ENCODE measurements at regions not wholly inside any gene's neighbourhood (a gene's known extent, or its start where the extent isn't known, plus 50 kb on each side); places are given as distances from the start of the nearest gene placed in this dataset.

DNA sequence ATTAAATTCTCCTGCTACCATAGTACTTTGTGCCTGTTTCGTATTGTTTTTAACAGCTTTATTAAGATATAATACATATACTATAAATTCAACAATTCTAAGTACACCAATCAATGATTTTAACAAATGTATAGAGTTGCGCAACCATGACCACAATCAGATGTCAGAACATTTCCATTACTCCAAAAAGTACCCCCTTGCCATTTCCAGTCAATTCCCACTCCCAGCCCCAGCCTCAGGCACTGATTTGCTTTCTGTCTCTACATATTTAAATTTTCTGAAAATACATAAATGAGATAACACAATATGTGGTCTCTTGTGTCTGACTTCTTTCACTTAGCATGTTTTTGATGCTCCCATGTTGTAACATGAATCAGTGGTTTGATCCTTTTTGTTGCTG lies 193.9 kb downstream of the FIGN start:
- no peaks in the 10 kb centered on the region for H3K36me3 Mint-ChIP-seq
- peaks cover 13 to 24% of the 10 kb centered on the region in 2 donors for H3K9me3 Mint-ChIP-seq
- H3K27ac Mint-ChIP-seq = no peak overlapping the region
- no peak for ATAC-seq
- no peak for DNase-seq (ENCODE audit: low spot score in 2 of 2)

GRCh38 chr2:163541495-163541894 lies 194.3 kb downstream of the FIGN start:
- no peaks in the 10 kb centered on the region for H3K36me3 Mint-ChIP-seq
- DNase-seq (ENCODE audit: low spot score in 2 of 2) (no peak), ATAC-seq (no peak)
- H3K27ac Mint-ChIP-seq = no peak overlapping the region
- H3K9me3 Mint-ChIP-seq = peaks cover 13 to 21% of the 10 kb centered on the region in 2 donors

GRCh38 chr2:163528640-163529217 lies 207.1 kb downstream of the FIGN start:
- peaks cover 15 to 27% of the 10 kb centered on the region in 2 donors for H3K9me3 Mint-ChIP-seq
- no peak overlapping the region for H3K27ac Mint-ChIP-seq
- peaks cover 0 to 11% of the 10 kb centered on the region in 2 donors for H3K36me3 Mint-ChIP-seq
- DNase-seq (ENCODE audit: low spot score in 2 of 2) (no peak), ATAC-seq (no peak)

- H3K9me3 Mint-ChIP-seq = peaks cover 25 to 40% of the 10 kb centered on the region in 2 donors
- H3K36me3 Mint-ChIP-seq = peaks cover 0 to 11% of the 10 kb centered on the region in 2 donors
- DNase-seq (ENCODE audit: low spot score in 2 of 2) (no peak), ATAC-seq (no peak)
- no peak overlapping the region for H3K27ac Mint-ChIP-seq
These were observed 208.4 kb downstream of the FIGN start for GRCh38 chr2:163527381-163527780.

DNA sequence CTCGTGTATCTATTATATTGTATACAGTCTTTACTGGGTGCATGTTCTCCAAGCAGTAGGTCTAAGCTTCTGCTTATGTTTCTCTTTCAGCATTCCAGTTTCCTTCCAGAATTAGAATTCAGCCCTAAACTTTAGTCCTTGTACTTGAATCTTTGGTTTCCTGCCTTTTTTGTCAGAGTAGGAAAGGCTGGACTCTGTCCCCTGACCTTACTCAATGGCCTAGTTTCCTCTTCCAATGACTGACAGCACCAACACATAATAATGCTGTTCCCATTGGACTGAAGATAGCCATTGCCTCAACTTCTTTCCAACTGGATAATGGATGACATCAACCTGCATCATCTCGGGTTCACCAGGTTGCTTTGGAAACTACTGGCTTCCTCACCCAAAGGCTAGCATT lies 217.0 kb downstream of the FIGN start:
- H3K27ac Mint-ChIP-seq = no peak overlapping the region
- peaks cover 0 to 7% of the 10 kb centered on the region in 2 donors for H3K36me3 Mint-ChIP-seq
- no peak for DNase-seq (ENCODE audit: low spot score in 2 of 2)
- H3K9me3 Mint-ChIP-seq = peaks cover 32 to 39% of the 10 kb centered on the region in 2 donors
- no peak for ATAC-seq

DNA sequence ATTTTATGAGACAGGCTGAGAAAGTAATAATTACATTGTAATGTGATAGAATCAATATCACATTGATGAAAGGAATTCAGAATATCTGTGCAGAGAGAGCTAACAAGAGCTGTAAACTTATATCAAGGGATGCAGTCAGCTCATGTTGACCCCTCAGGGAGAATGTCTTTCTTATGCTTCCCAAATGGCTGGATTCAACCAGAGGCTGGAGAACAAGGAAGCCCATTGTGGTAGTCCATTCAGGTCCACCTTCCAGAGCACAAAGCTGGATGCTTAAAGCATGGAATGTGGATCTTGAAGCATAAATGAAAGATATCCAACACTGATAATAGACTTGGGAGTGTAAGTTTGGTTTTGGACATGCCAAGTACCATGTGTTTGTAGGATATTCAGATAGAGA lies 220.0 kb downstream of the FIGN start:
- ATAC-seq = no peak
- no peak overlapping the region for H3K27ac Mint-ChIP-seq
- DNase-seq (ENCODE audit: low spot score in 2 of 2) = no peak
- peaks cover 0 to 7% of the 10 kb centered on the region in 2 donors for H3K36me3 Mint-ChIP-seq
- H3K9me3 Mint-ChIP-seq = peaks cover 26 to 29% of the 10 kb centered on the region in 2 donors

- Mint-ChIP-seq H3K9me3 (peaks cover 8 to 28% of the 10 kb centered on the region in 2 donors), H3K27ac (no peak overlapping the region), H3K36me3 (peaks cover 0 to 11% of the 10 kb centered on the region in 2 donors)
- no peak for ATAC-seq
- DNase-seq (ENCODE audit: low spot score in 2 of 2) = no peak
These were observed 230.5 kb downstream of the FIGN start for GRCh38 chr2:163505281-163505680.

GRCh38 chr2:163493359-163494298 lies 242.2 kb downstream of the FIGN start:
- DNase-seq (ENCODE audit: low spot score in 2 of 2) = no peak
- Mint-ChIP-seq H3K9me3 (peaks cover 11 to 18% of the 10 kb centered on the region in 2 donors), H3K36me3 (peaks cover 0 to 4% of the 10 kb centered on the region in 2 donors), H3K27ac (no peak overlapping the region)
- ATAC-seq = no peak

GRCh38 chr2:163491850-163492249 lies 244.0 kb downstream of the FIGN start:
- Mint-ChIP-seq H3K9me3 (peaks cover 5 to 10% of the 10 kb centered on the region in 2 donors), H3K27ac (no peak overlapping the region), H3K36me3 (no peaks in the 10 kb centered on the region)
- no peak for DNase-seq (ENCODE audit: low spot score in 2 of 2)
- ATAC-seq = no peak

DNA sequence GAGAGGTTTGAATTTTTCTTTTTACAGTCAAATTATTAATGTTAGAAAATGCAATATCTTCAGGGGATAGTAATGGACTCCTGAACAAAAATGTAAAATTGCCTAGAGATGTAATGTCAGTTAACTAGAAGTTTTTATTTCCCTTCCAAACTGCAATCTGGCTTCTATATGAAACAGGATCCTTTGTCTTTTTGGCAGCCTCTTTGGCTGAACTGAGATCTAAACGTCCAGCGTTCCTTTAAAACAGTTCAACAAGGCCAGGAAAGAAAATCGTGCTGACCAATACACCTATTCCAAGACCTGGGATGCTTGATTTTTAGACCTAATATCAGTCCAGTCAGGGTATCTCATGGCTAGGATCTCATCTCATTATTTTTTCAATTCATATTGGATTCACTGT lies 245.5 kb downstream of the FIGN start:
- H3K9me3 Mint-ChIP-seq = peaks cover 5 to 10% of the 10 kb centered on the region in 2 donors
- H3K36me3 Mint-ChIP-seq = no peaks in the 10 kb centered on the region
- DNase-seq (ENCODE audit: low spot score in 2 of 2) (no peak), ATAC-seq (no peak)
- H3K27ac Mint-ChIP-seq = no peak overlapping the region

GRCh38 chr2:163481515-163481914 lies 254.3 kb downstream of the FIGN start:
- ATAC-seq (no peak), DNase-seq (ENCODE audit: low spot score in 2 of 2) (no peak)
- Mint-ChIP-seq H3K9me3 (peaks cover 0 to 4% of the 10 kb centered on the region in 2 donors), H3K36me3 (no peaks in the 10 kb centered on the region), H3K27ac (no peak overlapping the region)

DNA sequence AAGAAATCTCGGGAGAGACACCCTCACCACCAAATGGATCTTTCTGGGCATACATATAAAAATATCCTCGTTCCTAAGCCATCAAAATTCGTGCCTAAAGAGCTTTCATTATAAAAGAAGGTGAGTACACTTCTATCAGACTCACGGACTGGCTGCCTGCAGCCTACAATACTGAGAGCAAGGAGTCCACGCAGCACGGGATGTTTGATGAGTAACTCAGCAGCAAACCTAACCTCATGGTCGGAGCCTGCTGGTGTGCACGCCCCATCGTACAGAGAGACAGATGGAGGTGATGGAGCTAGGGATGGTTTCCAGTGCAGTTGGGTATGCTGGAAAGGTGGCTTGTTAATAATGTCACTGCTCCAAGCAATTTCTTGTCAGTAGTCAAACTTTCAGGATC lies 256.2 kb downstream of the FIGN start:
- ATAC-seq = no peak
- H3K27ac Mint-ChIP-seq = no peak overlapping the region
- peaks cover 0 to 4% of the 10 kb centered on the region in 2 donors for H3K9me3 Mint-ChIP-seq
- DNase-seq (ENCODE audit: low spot score in 2 of 2) = no peak
- no peaks in the 10 kb centered on the region for H3K36me3 Mint-ChIP-seq

DNA sequence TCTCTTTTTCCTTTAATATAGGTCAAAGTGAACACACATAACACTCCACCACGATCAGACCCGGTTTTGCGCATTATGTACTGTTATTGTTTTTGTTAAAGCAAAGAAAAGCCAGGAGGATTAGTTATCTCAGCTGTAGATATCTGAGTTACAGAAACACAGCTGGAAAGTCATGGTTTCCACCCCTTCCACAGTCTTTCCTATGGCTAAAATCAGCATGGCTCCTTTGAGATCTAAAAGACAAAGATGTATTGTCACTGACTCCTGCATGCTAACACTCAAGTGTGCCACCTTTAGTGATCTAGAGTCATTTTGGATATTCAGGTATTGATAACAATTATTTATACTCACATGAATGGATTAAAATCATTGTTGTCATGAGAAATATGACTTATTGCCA lies 260.0 kb downstream of the FIGN start:
- Mint-ChIP-seq H3K27ac (no peak overlapping the region), H3K36me3 (no peaks in the 10 kb centered on the region)
- no peak for ATAC-seq

DNA sequence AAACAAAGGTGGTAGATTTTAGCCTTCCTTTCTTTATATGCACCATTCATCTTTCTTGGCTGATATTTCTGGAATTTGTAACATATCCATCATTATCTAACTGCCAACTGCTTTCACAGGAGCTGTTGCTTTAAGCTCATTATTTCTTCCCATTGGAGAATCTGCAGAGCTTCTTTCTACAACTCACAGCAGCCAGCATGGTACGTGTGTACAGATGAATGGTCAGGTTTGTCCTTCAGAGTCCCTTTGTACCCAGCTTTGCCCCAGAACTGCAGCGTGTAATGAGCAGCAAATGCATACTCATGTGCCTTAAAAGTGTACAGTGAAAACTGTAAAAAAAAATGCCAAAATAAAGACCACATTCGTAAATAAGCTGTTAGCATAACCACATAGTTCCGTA lies 260.9 kb downstream of the FIGN start:
- ATAC-seq (no peak), DNase-seq (ENCODE audit: low spot score in 2 of 2) (no peak)
- peaks cover 5 to 18% of the 10 kb centered on the region in 2 donors for H3K9me3 Mint-ChIP-seq
- H3K36me3 Mint-ChIP-seq = no peaks in the 10 kb centered on the region
- H3K27ac Mint-ChIP-seq = no peak overlapping the region

More for the DNA sequence above, 260.0 kb downstream of the FIGN start:
- DNase-seq (ENCODE audit: low spot score in 2 of 2) = no peak
- peaks cover 5 to 13% of the 10 kb centered on the region in 2 donors for H3K9me3 Mint-ChIP-seq

DNA sequence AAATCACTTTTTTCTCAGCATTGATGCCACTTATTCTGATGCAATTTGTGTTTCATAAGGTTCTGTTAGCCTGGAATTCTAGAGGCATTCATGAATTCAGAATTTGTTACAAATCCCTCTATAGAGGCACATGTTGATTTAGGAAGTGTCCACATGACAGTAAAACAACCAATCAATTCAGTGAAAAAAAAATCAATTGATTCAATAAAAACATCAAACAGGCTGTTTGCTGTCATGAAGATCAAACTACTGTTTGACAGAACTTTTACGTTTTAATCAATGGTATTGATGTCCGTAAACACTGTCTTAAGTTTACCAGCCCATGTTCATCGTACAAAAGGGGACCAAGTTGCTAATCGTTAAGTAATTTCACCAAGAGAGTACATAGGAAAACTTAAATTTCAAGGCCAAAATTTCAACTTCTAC lies 261.5 kb downstream of the FIGN start:
- Mint-ChIP-seq H3K36me3 (no peaks in the 10 kb centered on the region), H3K9me3 (peaks cover 5 to 18% of the 10 kb centered on the region in 2 donors), H3K27ac (no peak overlapping the region)
- no peak for ATAC-seq
- no peak for DNase-seq (ENCODE audit: low spot score in 2 of 2)

- ATAC-seq = no peak
- DNase-seq (ENCODE audit: low spot score in 2 of 2) = no peak
- Mint-ChIP-seq H3K36me3 (no peaks in the 10 kb centered on the region), H3K27ac (no peak overlapping the region), H3K9me3 (peaks cover 5 to 14% of the 10 kb centered on the region in 2 donors)
These were observed 263.9 kb downstream of the FIGN start for GRCh38 chr2:163471947-163472346.

DNA sequence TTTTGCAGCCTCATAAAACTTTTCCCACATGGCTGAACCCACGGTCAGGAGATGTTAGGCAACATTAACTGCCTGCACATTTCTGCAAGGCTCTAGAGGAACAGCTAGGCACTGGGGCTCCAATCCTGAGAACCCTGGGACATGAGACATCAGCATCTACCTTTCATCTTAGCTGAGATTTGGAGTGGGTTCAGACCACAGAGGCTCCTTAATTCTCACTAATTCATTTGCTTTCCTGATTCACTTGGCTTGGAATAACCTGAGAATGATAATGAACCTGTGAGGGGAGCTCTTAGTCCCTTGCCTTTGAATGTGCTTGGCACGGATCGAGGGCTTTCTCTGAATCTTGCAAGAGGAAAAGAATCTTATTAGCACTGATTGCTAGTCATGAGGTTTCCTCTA lies 266.2 kb downstream of the FIGN start:
- Mint-ChIP-seq H3K9me3 (peaks cover 5 to 14% of the 10 kb centered on the region in 2 donors), H3K27ac (no peak overlapping the region), H3K36me3 (no peaks in the 10 kb centered on the region)
- no peak for DNase-seq (ENCODE audit: low spot score in 2 of 2)
- no peak for ATAC-seq

All from activated naive CD4-positive, alpha-beta T cell treated with anti-CD3 and anti-CD28 coated beads, Interleukin-2, amount 50 U/mL, for 72 hours (primary cell).